AG08395 (cell line): ENCODE measurements at regions not wholly inside any gene's neighbourhood (a gene's known extent, or its start where the extent isn't known, plus 50 kb on each side); places are given as distances from the start of the nearest gene placed in this dataset.
"Not testable (repeated sequence)": the region's sequence is repeated elsewhere in the genome, so short reads cannot be mapped to it uniquely, and the experiment has no call there.

Experiments used
- DNase-seq: peaks from one replicate; pipeline ENCODE4 v3.0.0; 2012; ENCODE audit warnings: mixed read lengths, low spot score

DNA sequence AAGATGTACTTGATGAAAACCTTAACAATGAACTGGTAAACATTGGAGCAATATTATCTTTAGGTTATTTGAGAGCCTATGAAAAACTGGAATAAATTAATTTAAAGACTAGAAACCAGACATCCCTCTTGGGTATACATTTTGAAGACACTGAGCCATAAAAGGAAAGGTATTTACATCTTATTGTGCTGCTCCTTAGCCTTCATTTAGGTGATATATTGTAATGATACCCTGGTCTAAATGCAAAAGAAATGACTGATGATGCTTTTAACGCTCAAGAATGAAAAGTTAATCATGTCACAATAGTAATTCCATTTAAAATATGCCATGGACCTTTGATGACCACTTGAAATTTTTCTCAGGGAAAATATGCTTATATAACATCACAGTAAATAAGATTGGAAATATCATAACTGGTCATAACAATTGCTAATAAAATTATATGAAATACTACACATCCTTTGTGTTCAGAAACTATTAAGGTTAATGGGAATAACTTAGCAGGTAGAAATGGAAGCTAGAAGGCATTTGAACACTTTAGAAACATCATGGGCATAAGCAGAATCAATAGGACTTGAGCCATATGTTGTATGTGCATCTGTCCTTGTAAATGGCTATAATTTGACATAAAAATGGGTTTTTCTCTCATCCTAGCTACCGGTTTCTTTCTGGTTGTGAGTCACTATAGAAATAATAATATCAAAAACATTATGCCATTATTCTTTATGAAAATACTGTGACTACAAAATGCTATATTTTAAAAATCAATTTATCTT is 979.7 kb downstream of the RAPGEF2 start:
- DNase-seq, result no peak

DNA sequence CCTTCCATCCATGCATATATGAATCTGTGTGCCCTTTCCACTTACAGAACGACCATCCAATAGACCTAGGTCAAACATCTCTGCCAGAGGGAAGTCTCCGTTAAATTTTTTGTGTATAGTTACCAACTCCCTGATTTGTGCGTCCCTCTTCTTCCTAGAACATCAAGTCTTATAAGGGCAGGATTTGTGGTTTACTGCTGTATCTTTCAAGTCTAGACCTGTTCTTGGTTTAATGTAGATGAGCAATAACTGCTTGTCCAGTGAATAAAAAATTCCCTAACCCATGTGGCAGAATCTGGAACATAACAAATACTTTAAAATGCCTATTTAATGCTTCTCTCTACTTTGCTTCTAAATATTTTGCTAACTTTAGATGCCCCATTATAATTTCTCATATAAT is 988.8 kb downstream of the RAPGEF2 start:
- DNase-seq, result no peak

DNA sequence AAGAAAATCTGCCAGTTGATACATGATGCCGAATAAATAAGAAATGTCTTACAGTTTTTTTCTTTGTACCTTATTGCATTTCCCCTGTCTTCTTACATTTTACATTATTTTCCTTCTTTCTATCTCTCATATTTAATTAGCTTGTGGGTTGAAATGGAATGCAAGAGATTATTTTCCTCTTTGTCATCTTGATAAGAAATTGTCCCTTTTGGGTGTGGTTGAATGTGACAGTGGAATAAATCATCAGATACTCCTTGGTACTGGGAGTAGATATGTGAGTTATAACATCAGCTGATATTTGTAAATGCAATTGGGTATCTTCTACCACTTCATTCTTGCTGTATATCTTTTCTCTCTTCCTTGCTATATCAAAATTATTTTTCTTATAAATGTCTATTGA is 997.4 kb downstream of the RAPGEF2 start:
- no peak for DNase-seq

DNA sequence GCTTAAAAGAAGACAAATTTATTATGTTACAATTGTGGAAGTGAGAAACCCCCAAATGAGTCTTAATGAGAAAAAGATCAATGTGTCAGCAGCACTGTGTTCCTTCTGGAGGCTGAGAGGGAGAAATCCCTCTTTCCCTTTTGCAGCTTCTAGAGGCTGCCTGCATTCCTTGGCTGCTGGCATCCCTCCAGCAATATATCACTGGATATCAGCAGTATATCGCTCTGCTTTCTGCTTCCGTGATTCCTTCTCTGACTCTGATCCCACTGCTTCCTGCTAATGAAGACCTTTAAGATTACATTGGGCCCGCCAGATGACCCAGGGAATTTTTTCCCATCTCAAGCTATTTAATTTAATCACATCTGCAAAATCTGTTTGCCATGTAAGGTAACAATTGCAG is 1008.0 kb downstream of the RAPGEF2 start:
- DNase-seq, result no peak

DNA sequence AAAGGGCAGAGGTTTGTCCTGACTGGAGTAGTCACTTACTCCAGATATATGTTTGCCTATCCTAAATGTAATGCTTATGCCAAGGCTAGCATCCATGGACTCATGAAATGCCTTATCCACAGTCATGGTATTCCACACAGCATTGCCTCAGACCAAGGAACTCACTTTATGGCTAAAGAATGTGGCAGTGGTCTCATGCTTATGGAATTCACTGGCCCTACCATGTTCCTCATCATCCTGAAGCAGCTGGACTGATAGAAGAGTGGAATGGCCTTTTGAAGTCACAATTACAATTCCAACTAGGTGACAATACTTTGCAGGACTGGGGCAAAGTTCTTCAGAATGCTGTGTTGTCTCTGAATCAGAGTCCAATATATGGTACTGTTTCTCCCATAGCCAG is 1014.8 kb downstream of the RAPGEF2 start:
- no peak for DNase-seq

DNA sequence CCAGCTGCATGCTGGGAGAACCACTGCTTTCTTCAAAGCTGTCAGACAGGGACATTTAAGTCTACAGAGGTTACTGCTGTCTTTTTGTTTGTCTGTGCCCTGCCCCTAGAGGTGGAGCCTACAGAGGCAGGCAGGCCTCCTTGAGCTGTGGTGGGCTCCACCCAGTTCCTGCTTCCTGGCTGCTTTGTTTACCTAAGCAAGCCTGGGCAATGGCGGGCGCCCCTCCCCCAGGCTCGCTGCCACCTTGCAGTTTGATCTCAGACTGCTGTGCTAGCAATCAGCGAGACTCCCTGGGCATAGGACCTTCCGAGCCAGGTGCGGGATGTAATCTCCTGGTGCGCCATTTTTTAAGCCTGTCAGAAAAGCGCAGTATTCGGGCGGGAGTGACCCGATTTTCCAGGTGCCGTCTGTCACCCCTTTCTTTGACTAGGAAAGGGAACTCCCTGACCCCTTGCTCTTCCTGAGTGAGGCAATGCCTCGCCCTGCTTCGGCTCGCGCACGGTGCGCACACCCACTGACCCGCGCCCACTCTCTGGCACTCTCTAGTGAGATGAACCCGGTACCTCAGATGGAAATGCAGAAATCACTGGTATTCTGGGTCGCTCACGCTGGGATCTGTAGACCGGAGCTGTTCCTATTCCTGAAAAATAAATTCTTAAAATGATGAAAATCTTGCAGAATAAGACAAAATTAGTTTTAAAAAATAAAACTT is 1022.9 kb downstream of the RAPGEF2 start:
- not testable (repeated sequence) for DNase-seq

DNA sequence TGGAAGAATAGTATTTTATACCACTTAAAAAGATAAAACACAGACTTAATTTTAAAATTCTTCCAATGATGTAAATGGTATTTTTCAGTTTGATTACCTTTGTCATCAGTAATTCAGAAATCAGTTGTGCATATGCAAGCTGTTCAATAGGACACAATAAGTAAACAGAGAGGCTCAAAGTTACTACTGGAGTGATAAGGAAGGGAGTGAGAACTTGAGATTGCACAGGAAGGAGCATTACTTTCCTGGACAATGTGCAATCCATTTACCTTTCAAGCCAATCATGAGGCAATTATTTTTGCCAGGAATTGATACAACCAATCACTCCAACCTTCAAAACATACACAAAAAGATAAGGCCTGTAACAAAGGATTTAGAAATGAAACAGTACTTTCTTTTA is 1024.3 kb downstream of the RAPGEF2 start:
- no peak for DNase-seq

DNA sequence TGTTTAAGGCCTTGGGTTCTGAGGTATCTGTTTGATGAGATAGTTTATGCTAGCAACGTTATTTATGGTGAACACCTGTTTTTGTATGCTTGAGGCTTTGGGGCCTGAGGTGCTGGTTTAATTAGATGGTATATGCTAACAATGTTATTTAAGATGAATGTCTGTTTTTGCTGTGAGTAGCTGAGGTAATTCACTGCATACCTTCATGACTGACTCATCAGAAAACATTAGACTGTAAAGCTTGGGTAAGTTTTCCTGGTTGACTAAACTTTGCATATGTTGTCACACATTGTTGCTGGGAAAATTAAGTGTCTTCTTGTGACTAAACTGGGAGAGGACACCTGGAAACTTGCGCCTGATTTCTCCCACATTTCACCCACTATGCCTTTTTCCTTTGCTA is 1026.6 kb downstream of the RAPGEF2 start:
- DNase-seq, result no peak

DNA sequence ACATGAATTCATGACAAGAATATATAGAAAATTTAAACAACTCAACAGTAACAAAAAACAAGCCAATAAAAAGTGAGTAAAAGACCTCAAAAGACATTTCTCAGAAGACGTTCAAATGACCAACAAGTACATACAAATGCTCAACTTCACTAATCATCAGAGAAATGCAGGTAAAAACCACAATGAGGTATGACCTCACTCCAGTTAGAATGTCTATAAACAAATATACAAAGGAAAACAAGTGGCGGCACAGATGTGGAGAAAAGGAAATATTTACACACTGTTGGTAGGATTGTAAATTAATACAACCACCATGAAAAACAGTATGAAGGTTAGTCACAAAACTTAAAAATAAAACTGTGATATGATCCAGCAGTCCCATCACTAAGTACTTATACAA is 1033.1 kb downstream of the RAPGEF2 start:
- no peak for DNase-seq

DNA sequence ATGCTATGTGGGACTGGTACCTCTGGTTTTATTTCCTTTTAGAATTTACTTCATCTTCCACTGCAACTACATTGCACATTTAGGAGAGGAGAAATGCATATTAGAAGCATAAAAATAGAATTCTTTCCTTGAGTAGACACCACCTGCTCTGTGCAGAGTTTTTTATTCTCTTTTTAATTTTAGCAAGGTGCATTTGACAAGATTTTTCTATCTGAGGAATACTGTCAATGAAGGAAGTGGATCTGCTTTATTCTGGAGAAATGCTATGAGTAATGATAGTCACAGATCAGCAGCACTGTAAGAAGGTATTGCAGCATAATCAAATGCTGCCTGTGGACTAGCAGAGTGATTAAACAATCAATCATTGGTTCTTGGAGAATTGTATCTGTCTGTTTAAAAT is 1038.3 kb downstream of the RAPGEF2 start:
- no peak for DNase-seq

DNA sequence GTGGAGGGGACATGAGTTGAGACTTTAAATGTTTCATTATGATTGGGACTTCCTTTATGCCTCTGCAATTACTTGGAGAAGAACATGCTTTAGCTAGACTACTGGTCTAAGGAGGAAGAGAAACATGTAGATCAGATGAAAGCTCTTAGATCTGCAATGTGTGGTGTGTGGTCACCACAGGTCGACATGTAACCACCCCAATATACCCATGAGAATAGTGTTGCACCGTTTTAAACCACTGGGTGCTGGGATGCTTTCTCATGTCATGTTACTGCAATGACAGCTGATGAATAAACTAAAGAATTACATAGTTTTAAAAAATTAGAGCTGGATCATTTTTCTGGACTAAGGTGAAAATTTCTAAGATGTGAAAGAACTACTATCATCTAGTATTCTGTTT is 1039.7 kb downstream of the RAPGEF2 start:
- no peak for DNase-seq

DNA sequence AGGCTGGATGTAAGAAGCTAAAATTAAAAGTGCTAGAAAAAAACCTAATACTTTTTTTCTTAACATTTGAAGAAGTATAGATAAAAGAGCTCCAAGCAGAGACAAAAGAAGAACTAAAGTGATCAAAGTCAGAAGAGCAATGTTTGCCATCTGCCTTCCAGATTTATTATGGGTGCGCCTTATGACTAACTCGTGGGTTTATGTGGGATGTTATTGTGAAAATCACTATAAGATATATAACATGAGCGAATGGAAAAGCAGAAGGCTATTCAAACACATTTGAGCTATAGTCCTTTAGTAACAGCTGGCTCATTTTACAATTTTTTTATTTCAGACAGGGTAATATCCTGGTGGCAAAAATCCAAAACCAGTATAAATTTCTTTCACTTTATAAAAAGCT is 1040.7 kb downstream of the RAPGEF2 start:
- DNase-seq, result no peak

DNA sequence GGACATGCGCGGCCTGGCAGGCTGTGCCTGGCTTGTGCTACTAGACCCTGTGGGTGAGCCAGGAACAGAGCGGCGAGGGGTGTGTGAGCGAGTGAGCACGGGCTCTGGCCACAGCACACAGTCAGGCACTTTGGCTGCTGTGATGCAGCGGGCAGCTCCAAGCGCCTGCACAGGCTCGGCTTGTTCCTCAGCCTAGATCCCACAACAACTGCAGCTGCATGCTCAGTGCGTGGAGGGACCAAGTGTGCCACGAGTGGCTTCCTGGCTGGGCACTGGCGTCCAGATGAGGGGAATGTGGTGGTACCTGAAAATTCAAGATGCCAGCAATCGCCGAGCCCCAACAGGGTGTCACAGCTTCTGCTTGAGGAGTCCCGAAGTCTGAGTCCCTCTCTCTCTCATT is 1056.6 kb downstream of the RAPGEF2 start:
- no peak for DNase-seq

DNA sequence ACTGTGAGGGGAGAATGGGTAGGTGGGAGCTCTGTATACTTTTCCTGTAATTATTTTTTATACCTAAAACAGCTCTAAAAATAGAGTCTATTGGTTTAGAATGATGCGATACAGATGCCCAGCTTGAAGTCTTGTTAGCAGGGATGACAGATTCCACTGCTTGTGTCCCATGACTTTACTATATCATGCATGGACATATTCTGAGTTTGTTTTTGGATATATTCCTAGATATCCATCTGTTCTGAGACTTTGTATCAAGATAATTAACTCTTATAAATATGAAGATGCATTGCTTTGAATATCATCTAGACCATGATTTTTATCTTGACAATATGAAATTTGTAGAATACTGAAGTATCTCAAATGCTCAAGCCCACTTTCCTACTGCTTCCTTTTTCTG is 1058.1 kb downstream of the RAPGEF2 start:
- no peak for DNase-seq

DNA sequence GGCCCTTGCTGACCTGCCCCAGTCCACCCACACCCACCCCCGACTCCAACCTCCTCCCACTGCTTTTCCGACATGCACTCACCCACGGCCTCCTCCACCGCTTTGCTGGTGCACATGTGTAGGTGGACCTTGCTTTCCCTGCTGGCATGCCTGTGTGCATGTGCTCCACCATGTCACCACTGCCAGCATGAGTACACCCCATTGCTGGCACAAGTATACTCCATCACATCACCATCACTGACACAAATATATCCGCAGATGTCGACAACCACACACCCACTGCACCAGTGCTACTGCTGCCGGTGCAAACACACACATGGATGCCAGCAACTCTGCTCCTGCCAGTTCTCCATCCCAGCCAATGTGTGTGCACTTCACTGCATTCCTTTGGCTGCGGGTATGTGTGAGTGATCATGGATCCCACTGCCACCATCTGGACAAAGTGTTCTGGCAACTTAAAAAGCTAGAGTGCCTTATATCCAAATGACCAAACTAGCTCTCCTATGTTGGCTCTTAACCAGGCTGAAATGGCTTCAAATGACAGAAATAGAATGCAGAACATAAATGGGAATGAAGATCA is 1072.3 kb downstream of the RAPGEF2 start:
- no peak for DNase-seq

DNA sequence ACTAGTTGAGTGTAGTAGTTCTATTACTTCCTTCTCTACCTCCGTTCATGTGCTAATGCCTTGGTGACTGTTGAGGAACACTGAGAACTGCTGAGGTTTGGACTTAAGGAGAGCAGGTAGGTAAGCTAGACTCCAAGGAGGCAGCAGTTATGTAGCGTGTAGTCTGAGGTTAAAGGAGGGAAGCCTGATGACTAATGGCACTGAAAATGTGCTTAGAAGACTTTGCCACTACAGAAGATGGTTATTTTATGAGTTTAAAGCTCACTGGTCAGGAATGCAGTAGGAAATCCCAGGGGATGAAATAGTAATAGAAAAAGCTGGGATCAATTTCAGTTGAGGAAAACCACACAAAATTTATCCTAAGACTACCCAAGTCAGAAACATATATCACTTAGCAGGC is 1077.3 kb downstream of the RAPGEF2 start:
- DNase-seq, result peak; percentile 1

DNA sequence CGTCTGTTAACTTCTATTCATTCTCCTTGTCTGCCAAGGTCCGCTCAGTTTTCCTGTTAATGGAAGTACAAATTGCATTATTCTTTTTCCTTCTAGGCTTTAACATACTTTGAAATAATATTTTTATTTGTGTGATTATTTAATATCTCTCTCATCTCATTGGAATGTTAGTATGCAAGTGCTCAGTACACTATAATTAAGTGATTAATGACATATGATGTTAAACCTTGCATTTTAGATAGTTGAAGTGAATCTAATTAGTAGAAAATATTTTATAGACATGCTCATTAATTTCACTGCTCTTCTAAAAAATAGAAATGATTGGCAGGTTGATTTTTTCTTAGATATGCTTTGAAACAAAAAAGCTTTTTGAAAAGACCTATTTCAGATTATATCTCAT is 1079.8 kb downstream of the RAPGEF2 start:
- no peak for DNase-seq

DNA sequence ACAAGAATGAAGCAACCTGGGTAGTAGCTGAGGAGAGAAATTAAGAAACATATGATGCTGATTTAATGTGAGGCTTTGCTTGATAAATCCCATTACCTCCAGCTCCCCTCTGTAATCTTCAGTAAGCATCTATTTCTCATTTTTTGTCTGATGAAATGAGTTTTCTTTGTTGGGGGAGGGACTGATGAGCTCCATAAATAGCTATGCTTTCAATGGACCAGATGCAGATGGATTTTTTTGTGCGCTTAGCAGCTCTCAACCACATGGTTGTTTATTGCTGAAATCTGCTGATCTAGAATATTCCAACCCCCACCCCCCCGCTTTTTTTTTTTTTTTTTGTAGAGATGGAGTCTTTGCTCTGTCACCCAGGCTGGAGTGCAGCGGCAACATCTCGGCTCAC is 1082.0 kb downstream of the RAPGEF2 start:
- DNase-seq, result no peak

DNA sequence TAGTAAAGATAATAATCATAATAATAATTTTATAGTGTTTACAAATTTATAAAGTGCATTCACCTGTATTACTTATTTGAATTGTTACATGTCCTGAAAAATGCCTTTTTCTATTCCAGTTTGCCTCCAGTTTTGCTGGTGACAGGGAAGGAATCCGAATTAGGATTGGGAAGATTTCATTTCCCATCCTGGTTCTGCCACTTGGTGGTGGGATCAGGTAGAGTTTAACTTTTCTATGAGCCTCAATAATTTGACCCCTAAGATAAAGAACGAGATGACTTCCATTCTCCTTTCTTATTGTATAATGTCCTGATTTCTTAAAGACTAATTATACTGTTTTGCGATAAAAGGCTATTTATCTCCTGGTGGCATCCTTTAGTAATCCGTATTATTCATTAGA is 1090.9 kb downstream of the RAPGEF2 start:
- no peak for DNase-seq

DNA sequence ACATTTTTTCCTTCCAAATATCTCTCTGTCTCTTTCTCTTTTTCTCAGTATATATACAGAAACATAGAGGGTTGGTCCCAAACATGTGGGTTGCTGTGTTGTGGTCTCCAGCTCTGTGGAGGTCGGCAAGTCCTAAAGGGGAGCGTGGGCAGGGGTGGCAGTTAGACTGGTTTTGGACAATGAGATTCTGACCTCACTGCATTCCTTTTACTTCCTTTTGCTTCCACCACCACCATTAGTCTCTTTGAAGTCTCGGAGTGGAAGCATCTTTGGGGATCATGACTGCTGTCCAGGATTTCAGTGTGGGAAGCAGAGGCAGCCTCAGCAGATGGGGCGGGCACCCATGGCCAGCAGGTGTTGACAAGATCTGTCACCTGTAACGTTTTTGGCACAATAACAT is 1091.8 kb downstream of the RAPGEF2 start:
- no peak for DNase-seq

DNA sequence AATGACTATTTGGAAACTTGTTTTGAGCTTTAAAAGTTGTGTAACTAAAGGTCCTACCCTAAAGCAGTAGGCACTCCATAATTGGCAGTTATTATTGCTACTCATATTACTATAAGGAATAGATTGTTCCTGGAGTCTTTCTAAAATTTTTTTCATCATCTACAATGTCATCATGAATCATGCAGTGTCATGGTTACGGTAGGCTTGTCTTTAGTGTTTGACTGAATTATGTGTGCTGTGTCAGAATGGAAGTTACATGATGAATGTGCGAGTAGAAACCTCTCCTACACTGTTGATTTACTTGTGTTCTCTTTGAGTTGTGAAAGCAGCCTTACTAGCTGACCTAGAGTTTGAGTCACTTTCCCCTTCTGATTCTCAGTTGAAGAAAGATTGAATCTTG is 1099.9 kb downstream of the RAPGEF2 start:
- DNase-seq, result no peak

DNA sequence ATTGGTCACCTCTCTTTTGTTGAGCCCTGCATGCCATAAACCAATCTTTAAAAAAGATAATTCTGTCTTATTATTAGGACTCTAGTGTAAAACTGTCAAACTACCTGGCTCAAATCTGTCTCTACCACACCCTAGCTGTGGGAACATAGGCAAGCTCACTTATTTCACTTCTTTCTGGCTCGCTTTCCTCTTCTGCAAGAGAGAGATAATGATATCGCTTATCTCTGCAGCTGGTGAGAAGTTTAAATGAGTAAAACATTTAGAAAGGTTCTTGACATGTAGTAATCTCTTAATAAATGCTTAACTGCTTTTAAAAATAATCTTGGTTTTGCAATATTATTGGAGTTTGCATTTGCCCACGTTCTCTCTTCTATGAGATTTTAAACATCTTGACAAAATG is 1109.2 kb downstream of the RAPGEF2 start:
- DNase-seq, result no peak

DNA sequence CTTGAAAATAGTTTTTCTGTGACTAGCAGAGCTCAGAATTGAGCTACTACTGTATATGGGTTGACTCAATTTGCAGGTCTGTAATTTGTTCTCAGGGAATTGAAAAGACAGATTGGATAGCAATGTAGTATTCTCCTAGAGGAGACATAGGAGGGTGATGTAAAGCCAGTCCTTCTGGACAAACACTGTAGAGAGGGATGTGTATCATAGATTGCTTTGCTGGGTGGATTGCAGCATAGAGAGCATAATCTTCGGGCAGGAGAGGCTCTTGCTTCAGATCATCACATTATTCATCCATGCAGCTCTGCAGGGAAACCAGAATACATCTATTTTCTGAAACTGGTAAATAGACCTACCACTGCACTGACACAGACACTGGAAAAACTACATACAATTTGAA is 1110.5 kb downstream of the RAPGEF2 start:
- no peak for DNase-seq

DNA sequence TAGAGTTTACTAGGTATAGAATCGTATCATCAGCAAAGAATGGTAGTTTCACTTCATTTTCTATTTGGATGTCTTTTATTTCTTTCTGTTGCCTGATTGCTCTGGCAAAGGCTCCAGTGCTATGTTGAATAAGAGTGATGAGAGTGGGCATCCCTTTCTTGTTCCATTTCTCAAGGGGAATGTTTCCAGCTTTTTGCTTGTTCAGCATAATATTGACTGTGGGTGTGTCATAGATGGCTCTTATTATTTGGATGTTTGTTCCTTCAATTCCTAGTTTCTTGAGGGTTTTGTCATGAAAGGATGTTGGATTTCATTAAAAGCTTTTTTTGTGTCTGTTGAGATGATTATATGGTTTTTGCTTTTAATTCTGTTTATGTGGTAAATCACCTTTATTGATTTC is 1114.5 kb downstream of the RAPGEF2 start:
- DNase-seq, result no peak
